ENCODE measurements at regions not wholly inside any gene's neighbourhood (a gene's known extent, or its start where the extent isn't known, plus 50 kb on each side); places are given as distances from the start of the nearest gene placed in this dataset.

DNA sequence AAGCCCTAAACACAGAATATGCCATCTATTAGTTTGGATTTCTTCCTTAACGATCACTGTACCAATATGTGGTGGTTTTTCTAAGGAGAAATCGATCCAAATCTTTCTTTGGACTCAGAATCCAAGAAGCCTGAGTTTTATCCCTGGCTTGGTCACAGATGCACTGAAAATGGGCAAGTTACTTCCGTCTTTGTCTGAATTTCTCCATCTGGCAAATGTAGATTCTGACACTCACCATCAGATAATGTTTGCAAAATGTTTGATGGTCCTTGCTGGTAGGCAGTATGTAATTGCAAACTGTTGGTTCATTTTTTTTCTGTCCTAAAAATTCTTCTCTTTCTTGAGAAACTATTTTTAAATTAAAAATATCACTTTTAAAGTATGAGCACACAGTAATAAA is 115.0 kb downstream of the TSEN15 start:
- no peaks in the 10 kb centered on the region for H3K27me3 ChIP-seq
- intact Hi-C loops (cut with DNase I; ENCODE audit: low total_unique reads) (no loop called here), in situ Hi-C loops (cut with MboI; ENCODE audit: low pct_ligation_motif_present in 1 of 4, low pct_unique_long_range_greater_than_20kb in 1 of 4, low sequenced_read_pairs in 3 of 4) (no loop called here)
- H3K4me3 ChIP-seq: no peak overlapping the region
- no peak overlapping the region for H3K27ac ChIP-seq
- 80 to 84% methylated on average over 3 of the region's 3 CpGs for WGBS, 2 donors (ENCODE audit: low coverage in 1 of 2)
- no peaks in the 10 kb centered on the region for H3K9me3 ChIP-seq
- H3K4me1 ChIP-seq: peaks cover 0 to 6% (median 0%) of the 10 kb centered on the region in 4 donors
- H3K36me3 ChIP-seq: no peaks in the 10 kb centered on the region
- DNase-seq: no peak
- TF ChIP-seq, protein P1, sequence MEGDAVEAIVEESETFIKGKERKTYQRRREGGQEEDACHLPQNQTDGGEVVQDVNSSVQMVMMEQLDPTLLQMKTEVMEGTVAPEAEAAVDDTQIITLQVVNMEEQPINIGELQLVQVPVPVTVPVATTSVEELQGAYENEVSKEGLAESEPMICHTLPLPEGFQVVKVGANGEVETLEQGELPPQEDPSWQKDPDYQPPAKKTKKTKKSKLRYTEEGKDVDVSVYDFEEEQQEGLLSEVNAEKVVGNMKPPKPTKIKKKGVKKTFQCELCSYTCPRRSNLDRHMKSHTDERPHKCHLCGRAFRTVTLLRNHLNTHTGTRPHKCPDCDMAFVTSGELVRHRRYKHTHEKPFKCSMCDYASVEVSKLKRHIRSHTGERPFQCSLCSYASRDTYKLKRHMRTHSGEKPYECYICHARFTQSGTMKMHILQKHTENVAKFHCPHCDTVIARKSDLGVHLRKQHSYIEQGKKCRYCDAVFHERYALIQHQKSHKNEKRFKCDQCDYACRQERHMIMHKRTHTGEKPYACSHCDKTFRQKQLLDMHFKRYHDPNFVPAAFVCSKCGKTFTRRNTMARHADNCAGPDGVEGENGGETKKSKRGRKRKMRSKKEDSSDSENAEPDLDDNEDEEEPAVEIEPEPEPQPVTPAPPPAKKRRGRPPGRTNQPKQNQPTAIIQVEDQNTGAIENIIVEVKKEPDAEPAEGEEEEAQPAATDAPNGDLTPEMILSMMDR (IDR thresholded peaks at IDR 0.05): no peak
- TF ChIP-seq POLR2A (IDR thresholded peaks at IDR 0.05): no peak

DNA sequence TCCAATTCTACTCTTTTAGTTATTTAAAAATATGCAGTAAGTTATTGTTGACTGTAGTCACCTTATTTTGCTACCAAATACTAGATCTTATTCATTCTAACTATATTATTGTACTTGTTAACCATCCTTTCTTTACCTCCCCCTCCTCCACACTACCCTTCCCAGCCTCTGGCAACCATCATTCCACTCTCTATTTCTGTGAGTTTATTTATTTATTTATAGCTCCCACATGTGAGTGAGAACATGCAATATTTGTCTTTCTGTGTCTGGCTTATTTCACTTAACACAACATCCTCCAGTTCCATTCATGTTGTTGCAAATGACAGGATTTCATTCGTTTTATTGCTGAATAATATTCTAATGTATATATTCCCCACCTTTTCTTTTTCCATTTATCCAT is 115.8 kb downstream of the TSEN15 start:
- 33 to 39% methylated on average over 1 of the region's 1 CpG for WGBS, 2 donors (ENCODE audit: low coverage in 1 of 2)
- no peak overlapping the region for H3K27ac ChIP-seq
- peaks cover 0 to 6% (median 0%) of the 10 kb centered on the region in 4 donors for H3K4me1 ChIP-seq
- H3K4me3 ChIP-seq: no peak overlapping the region
- no peaks in the 10 kb centered on the region for H3K27me3 ChIP-seq
- no peaks in the 10 kb centered on the region for H3K36me3 ChIP-seq
- no peak for DNase-seq
- TF ChIP-seq, protein P1 (IDR thresholded peaks at IDR 0.05): no peak
- TF ChIP-seq POLR2A (IDR thresholded peaks at IDR 0.05) (no peak), EP300 (IDR thresholded peaks at IDR 0.05; ENCODE audit: low read depth) (no peak), POLR2AphosphoS5 (IDR thresholded peaks at IDR 0.05) (no peak)
- H3K9me3 ChIP-seq: no peaks in the 10 kb centered on the region
- intact Hi-C loops (cut with DNase I; ENCODE audit: low total_unique reads) (no loop called here), in situ Hi-C loops (cut with MboI; ENCODE audit: low pct_ligation_motif_present in 1 of 4, low pct_unique_long_range_greater_than_20kb in 1 of 4, low sequenced_read_pairs in 3 of 4) (no loop called here)

DNA sequence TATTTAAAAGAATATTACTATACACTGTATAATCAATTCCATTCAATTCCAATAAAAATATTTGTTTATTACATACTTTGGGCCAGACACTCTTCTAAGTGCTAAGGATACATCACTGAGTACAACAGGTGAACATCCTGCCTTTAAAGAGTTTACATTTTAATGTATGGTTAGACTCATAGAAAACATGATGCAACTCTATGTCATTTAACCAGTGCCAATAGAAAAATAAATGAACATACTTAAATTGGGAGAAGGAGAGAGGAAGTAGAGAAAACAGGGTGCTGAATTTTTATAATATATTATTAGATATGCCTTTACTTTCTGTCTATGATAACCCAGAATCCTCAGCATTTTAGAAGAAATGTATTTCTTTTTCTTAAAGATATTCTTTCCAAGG is 119.2 kb downstream of the TSEN15 start:
- intact Hi-C loops (cut with DNase I; ENCODE audit: low total_unique reads): no loop called here
- H3K36me3 ChIP-seq: no peaks in the 10 kb centered on the region
- no peak overlapping the region for H3K4me3 ChIP-seq
- H3K27me3 ChIP-seq: no peaks in the 10 kb centered on the region
- in situ Hi-C loops (cut with MboI; ENCODE audit: low pct_ligation_motif_present in 1 of 4, low pct_unique_long_range_greater_than_20kb in 1 of 4, low sequenced_read_pairs in 3 of 4): no loop called here
- TF ChIP-seq POLR2AphosphoS5 (IDR thresholded peaks at IDR 0.05) (no peak), POLR2A (IDR thresholded peaks at IDR 0.05) (no peak), EP300 (IDR thresholded peaks at IDR 0.05; ENCODE audit: low read depth) (no peak)
- TF ChIP-seq, protein P1 (IDR thresholded peaks at IDR 0.05): no peak
- H3K27ac ChIP-seq: no peak overlapping the region
- DNase-seq: no peak
- no peaks in the 10 kb centered on the region for H3K9me3 ChIP-seq
- H3K4me1 ChIP-seq: no peaks in the 10 kb centered on the region

DNA sequence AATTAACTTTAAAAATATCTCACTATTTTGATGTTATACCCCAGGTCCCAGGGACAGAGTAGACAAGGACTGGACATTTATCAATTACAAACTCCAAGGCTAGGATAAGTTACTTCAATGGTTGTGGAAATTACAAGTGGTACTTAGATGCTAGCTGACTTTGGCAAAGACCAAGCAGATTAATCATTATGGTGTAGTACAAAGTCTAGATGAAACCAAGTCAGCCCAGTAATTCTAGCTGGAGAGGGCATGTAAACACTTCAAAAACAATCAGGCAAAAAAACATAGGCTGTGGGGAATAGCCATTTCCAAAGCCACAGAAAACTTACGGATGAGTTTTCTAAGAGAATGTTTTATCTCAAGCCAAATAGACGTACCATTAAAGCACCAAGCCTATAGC is 124.5 kb downstream of the TSEN15 start:
- Histone ChIP-seq H3K27ac (no peak overlapping the region), H3K27me3 (no peaks in the 10 kb centered on the region), H3K4me1 (no peaks in the 10 kb centered on the region), H3K36me3 (no peaks in the 10 kb centered on the region), H3K4me3 (no peak overlapping the region), H3K9me3 (no peaks in the 10 kb centered on the region)
- in situ Hi-C loops (cut with MboI; ENCODE audit: low pct_ligation_motif_present in 1 of 4, low pct_unique_long_range_greater_than_20kb in 1 of 4, low sequenced_read_pairs in 3 of 4): no loop called here
- TF ChIP-seq POLR2A (IDR thresholded peaks at IDR 0.05) (no peak), POLR2AphosphoS5 (IDR thresholded peaks at IDR 0.05) (no peak), EP300 (IDR thresholded peaks at IDR 0.05; ENCODE audit: low read depth) (no peak)
- TF ChIP-seq, protein P1 (IDR thresholded peaks at IDR 0.05): no peak
- no peak for DNase-seq
- WGBS, 2 donors (ENCODE audit: low coverage in 1 of 2): 42 to 56% methylated on average over 2 of the region's 2 CpGs
- intact Hi-C loops (cut with DNase I; ENCODE audit: low total_unique reads): no loop called here
